LHCN-M2 (cell line): ENCODE measurements at regions not wholly inside any gene's neighbourhood (a gene's known extent, or its start where the extent isn't known, plus 50 kb on each side); places are given as distances from the start of the nearest gene placed in this dataset.

Experiments used
- DNase-seq: peaks from one replicate; pipeline ENCODE4 v3.0.0-alpha.2; 2012; ENCODE audit warnings: low read depth

DNA sequence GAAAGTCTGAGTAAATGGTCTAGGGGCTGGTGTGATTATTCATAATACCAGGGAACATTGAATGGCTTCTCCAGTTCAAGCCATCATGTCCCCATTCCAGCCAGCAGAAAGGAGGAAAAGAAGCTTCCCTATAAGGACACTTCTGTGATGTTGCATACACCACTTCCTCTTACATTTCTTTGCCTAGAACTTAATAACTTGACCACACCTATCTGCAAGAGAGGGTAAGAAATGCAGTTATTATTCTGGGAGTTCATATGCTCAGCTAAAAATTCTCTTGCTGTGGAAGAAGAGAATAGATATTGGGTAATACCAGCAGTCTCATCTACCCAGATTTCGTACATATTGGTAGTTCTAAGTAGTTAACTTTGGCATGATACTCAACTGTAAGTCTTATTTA is 166.1 kb downstream of the SLC28A3 start:
- no peak for DNase-seq

DNA sequence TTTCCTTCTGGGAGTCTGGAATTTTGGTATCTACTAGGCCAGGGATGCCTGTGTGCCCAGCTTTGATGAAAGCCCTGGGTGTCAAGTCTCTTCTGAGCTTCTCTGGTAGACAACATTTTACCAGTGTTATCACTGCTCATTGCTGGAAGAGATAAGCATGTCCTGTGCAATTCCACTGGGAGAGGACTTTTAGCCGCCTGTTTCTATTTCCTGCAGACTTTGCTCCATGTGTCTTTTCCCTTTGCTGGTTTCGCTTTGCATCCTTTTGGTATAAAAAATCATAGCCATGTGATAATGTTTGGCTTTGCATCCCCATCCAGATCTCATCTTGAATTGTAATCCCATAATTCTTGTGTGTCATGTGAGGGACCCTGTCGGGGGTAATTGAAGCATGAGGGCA is 163.2 kb downstream of the SLC28A3 start:
- DNase-seq = no peak

DNA sequence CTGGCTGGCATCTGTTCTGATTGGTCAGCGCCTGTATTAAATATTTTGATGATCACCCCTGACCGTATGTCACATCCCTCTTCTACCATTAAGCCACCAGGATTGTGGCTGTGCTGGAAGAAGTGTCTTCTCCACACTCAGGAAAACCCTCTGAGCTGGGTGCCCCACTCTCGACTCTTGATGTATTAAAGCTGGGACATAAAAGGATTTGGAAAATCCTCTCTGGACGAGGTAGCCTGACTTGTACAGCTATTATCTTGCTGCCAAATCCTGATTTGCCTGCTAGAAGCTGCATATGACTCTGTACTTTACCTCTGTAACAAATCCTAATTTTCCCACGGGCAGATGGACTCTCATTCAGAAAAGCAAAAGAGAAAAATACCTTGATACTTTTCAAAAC is 161.0 kb downstream of the SLC28A3 start:
- DNase-seq = no peak

GRCh38 chr9:84187090-84187489 is 153.5 kb downstream of the SLC28A3 start:
- no peak for DNase-seq

DNA sequence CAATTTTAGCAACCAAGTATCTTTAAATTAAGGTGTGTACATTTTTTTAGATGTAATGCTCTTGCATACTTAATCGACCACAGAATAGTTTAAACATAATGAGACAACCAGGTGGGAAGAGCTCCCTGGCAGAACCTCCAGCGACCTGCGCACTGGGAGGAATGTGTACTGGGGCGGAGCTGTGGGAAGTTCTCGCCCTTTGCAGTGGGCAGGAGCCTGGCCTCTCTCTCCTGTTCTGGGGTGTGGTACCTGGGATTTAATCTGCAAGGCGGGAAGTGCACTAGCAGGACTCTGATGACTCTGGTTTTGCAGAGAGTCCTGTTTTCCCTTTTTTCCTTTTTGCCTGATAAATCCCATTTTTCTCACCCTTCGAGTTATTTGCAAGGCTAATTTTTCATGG is 150.7 kb downstream of the SLC28A3 start:
- DNase-seq = no peak

GRCh38 chr9:84190411-84190810 is 150.1 kb downstream of the SLC28A3 start:
- no peak for DNase-seq

GRCh38 chr9:84206801-84207370 is 133.7 kb downstream of the SLC28A3 start:
- DNase-seq = no peak

- no peak for DNase-seq
These were observed 133.0 kb downstream of the SLC28A3 start for GRCh38 chr9:84207491-84207951.

GRCh38 chr9:84212246-84212645 is 128.3 kb downstream of the SLC28A3 start:
- DNase-seq = no peak

- DNase-seq = no peak
These were observed 127.6 kb downstream of the SLC28A3 start for GRCh38 chr9:84212982-84213381.

DNA sequence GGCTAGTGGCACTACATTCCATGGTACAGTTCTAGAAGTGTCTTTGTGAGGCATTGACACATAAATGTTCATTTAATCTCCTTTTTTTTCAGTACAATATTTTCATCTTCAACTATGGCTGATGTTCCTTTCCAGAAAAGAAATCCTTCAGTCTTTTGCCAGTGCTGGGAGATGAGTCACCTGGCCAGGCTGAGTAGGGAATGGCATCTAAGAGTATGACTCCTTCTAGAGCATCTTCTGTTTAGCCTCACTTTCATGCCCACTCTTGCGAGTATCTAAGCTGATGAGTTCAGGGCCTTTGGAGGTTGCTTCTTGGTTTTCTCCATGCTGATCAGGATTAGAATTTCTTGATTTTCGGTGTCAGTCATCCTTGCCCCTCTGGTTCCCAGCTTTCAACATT is 124.4 kb downstream of the SLC28A3 start:
- DNase-seq = no peak

- no peak for DNase-seq
These were observed 122.2 kb downstream of the SLC28A3 start for GRCh38 chr9:84218322-84218721.

- no peak for DNase-seq
These were observed 116.3 kb downstream of the SLC28A3 start for GRCh38 chr9:84224246-84224645.
